NCI-H2107 treated with DMSO at 0.1 percent for 48 hours (cell line): ENCODE measurements at regions not wholly inside any gene's neighbourhood (a gene's known extent, or its start where the extent isn't known, plus 50 kb on each side); places are given as distances from the start of the nearest gene placed in this dataset.
"Not testable (repeated sequence)": the region's sequence is repeated elsewhere in the genome, so short reads cannot be mapped to it uniquely, and the experiment has no call there.

Experiments used
- DNase-seq: peaks from one replicate; lab custom pipeline; 2025; ENCODE audit not compliant: unreplicated experiment; lab: John Stamatoyannopoulos, UW

GRCh38 chr9:29044959-29045358, 1471.7 kb upstream of the C9orf72 start:
- DNase-seq, result no peak

- no peak for DNase-seq
Observed at GRCh38 chr9:29060041-29060440, 1486.8 kb upstream of the C9orf72 start.

- no peak for DNase-seq
Observed at GRCh38 chr9:29062446-29062845, 1489.2 kb upstream of the C9orf72 start.

- DNase-seq, result no peak
Observed at GRCh38 chr9:29063031-29063430, 1489.8 kb upstream of the C9orf72 start.

- DNase-seq, result no peak
Observed at GRCh38 chr9:29066141-29066640, 1492.9 kb upstream of the C9orf72 start.

GRCh38 chr9:29068461-29068860, 1495.2 kb upstream of the C9orf72 start:
- no peak for DNase-seq

GRCh38 chr9:29069376-29069775, 1496.1 kb upstream of the C9orf72 start:
- no peak for DNase-seq

GRCh38 chr9:29078063-29078666, 1504.9 kb upstream of the C9orf72 start:
- no peak for DNase-seq

GRCh38 chr9:29100762-29101161, 1527.5 kb upstream of the C9orf72 start:
- DNase-seq, result no peak

GRCh38 chr9:29104166-29104565, 1530.9 kb upstream of the C9orf72 start:
- not testable (repeated sequence) for DNase-seq

- DNase-seq, result no peak
Observed at GRCh38 chr9:29118555-29118954, 1545.3 kb upstream of the C9orf72 start.

GRCh38 chr9:29126783-29127182, 1553.5 kb upstream of the C9orf72 start:
- no peak for DNase-seq

- DNase-seq, result no peak
Observed at GRCh38 chr9:29129763-29130162, 1556.5 kb upstream of the C9orf72 start.

GRCh38 chr9:29144476-29144875, 1571.2 kb upstream of the C9orf72 start:
- DNase-seq, result no peak

- DNase-seq, result no peak
Observed at GRCh38 chr9:29150606-29151005, 1577.3 kb upstream of the C9orf72 start.

GRCh38 chr9:29160763-29161353, 1587.6 kb upstream of the C9orf72 start:
- DNase-seq, result no peak

- no peak for DNase-seq
Observed at GRCh38 chr9:29174136-29174535, 1600.9 kb upstream of the C9orf72 start.

- no peak for DNase-seq
Observed at GRCh38 chr9:29176231-29176630, 1603.0 kb upstream of the C9orf72 start.

GRCh38 chr9:29176786-29177185, 1603.5 kb upstream of the C9orf72 start:
- no peak for DNase-seq

GRCh38 chr9:29183971-29184370, 1610.7 kb upstream of the C9orf72 start:
- no peak for DNase-seq

- not testable (repeated sequence) for DNase-seq
Observed at GRCh38 chr9:29188771-29189170, 1615.5 kb upstream of the C9orf72 start.

- DNase-seq, result not testable (repeated sequence)
Observed at GRCh38 chr9:29189221-29189620, 1615.9 kb upstream of the C9orf72 start.

GRCh38 chr9:29198861-29199260, 1625.6 kb upstream of the C9orf72 start:
- no peak for DNase-seq
